Activated CD8-positive, alpha-beta memory T cell treated with anti-CD3 and anti-CD28 coated beads, Interleukin-2, amount 10 ng/mL, durations not matched to agents 7 days and 5 days (primary cell): ENCODE measurements at regions not wholly inside any gene's neighbourhood (a gene's known extent, or its start where the extent isn't known, plus 50 kb on each side); places are given as distances from the start of the nearest gene placed in this dataset.

ENCODE experiments used
- ATAC-seq: fragments of 150-1000 bp; cut with Tn5 transposase; one replicate; pipeline ENCODE4 v1.10.0; 2021; ENCODE audit warnings: moderate library complexity
- CTCF ChIA-PET: fragments of 350-600 bp; sonication (Branson Sonifier 250); formaldehyde crosslinking; loops from one replicate; lab custom pipeline; 2021; ENCODE audit warnings: antibody characterized with exemption; lab: Charles Lee
- DNase-seq: peaks from one replicate; pipeline ENCODE4 v3.0.0-alpha.2; 2020
- H3K27ac Mint-ChIP-seq: one replicate; pipeline ENCODE4 v1.8.0; 2021; ENCODE audit warnings: mild to moderate bottlenecking, mixed read lengths
- H3K27me3 Mint-ChIP-seq: one replicate; pipeline ENCODE4 v1.8.0; 2021; ENCODE audit warnings: mixed read lengths
- H3K36me3 Mint-ChIP-seq: one replicate; pipeline ENCODE4 v1.8.0; 2021; ENCODE audit warnings: mild to moderate bottlenecking, mixed read lengths
- H3K4me1 Mint-ChIP-seq: one replicate; pipeline ENCODE4 v1.8.0; 2021; ENCODE audit warnings: mixed read lengths
- H3K4me3 Mint-ChIP-seq: one replicate; pipeline ENCODE4 v1.8.0; 2021; ENCODE audit warnings: mild to moderate bottlenecking, moderate library complexity, mixed read lengths
- H3K9me3 Mint-ChIP-seq: one replicate; pipeline ENCODE4 v1.8.0; 2022; ENCODE audit warnings: low read depth, mixed read lengths

- CTCF ChIA-PET = interaction anchor here (0.6 kb wide), 1 partner anchor 27 kb away, joined by 3 read pairs; no protein-coding TSS in a partner anchor
- Mint-ChIP-seq H3K4me3 (no peak overlapping the region), H3K36me3 (no peaks in the 10 kb centered on the region), H3K9me3 (no peaks in the 10 kb centered on the region), H3K27ac (no peak overlapping the region), H3K27me3 (no peaks in the 10 kb centered on the region), H3K4me1 (no peaks in the 10 kb centered on the region)
- no peak for ATAC-seq
- DNase-seq = no peak
These were observed 55.3 kb upstream of the SFRP2 start for GRCh38 chr4:153844144-153844543.
